Smooth muscle cell (in vitro differentiated cells): ENCODE measurements at regions not wholly inside any gene's neighbourhood (a gene's known extent, or its start where the extent isn't known, plus 50 kb on each side); places are given as distances from the start of the nearest gene placed in this dataset.
"Not testable (repeated sequence)": the region's sequence is repeated elsewhere in the genome, so short reads cannot be mapped to it uniquely, and the experiment has no call there.

Experiments used
- DNase-seq: peaks from one replicate; lab custom pipeline; 2025; ENCODE audit not compliant: unreplicated experiment; lab: John Stamatoyannopoulos, UW
- H2AFZ ChIP-seq: fragments of 200-600 bp; sonication (generic); 2 replicates; pipeline ENCODE4 v1.6.0; 2016; ENCODE audit warnings: antibody characterized with exemption, low read depth, mild to moderate bottlenecking
- H3F3A ChIP-seq: fragments of 200-600 bp; sonication (generic); 2 replicates; pipeline ENCODE4 v1.6.0; 2017; ENCODE audit warnings: antibody characterized with exemption, low read depth
- H3K27ac ChIP-seq: fragments of 200-600 bp; sonication (generic); 2 replicates; pipeline ENCODE4 v1.5.1; 2016; ENCODE audit warnings: low read depth, mild to moderate bottlenecking
- H3K27me3 ChIP-seq: fragments of 200-600 bp; sonication (generic); 2 replicates; pipeline ENCODE4 v1.6.1; 2016; ENCODE audit warnings: low read depth, mild to moderate bottlenecking
- H3K36me3 ChIP-seq: fragments of 200-600 bp; sonication (generic); 2 replicates; pipeline ENCODE4 v1.5.1; 2016; ENCODE audit warnings: low read depth
- H3K4me1 ChIP-seq: fragments of 200-600 bp; sonication (generic); 2 replicates; pipeline ENCODE4 v1.5.1; 2016; ENCODE audit warnings: low read depth
- H3K4me2 ChIP-seq: fragments of 200-600 bp; sonication (generic); 2 replicates; pipeline ENCODE4 v1.6.0; 2016; ENCODE audit warnings: mild to moderate bottlenecking
- H3K4me3 ChIP-seq: fragments of 200-600 bp; sonication (generic); 2 replicates; pipeline ENCODE4 v1.5.1; 2016; ENCODE audit warnings: mild to moderate bottlenecking
- H3K79me2 ChIP-seq: fragments of 200-600 bp; sonication (generic); 2 replicates; pipeline ENCODE4 v1.6.0; 2016; ENCODE audit warnings: low read depth, mild to moderate bottlenecking
- H3K9ac ChIP-seq: fragments of 200-600 bp; sonication (generic); 2 replicates; pipeline ENCODE4 v1.6.0; 2016; ENCODE audit warnings: low read depth
- H3K9me3 ChIP-seq: fragments of 200-600 bp; sonication (generic); replicated peaks from 2 replicates; pipeline ENCODE4 v1.5.1; 2016; ENCODE audit warnings: low read depth
- H4K20me1 ChIP-seq: fragments of 200-600 bp; sonication (generic); 2 replicates; pipeline ENCODE4 v1.6.0; 2016; ENCODE audit warnings: low read depth
- CTCF ChIP-seq: fragments of 200-600 bp; sonication (generic); IDR thresholded peaks from 2 replicates; pipeline ENCODE4 v1.5.1; 2017; ENCODE audit warnings: borderline replicate concordance, mild to moderate bottlenecking, antibody characterized with exemption; ENCODE audit not compliant: insufficient read depth, poor library complexity, severe bottlenecking
- WGBS: methylation state at CpG from one replicate; pipeline ENCODE4 v1.1.7; 2016; ENCODE audit warnings: low lambda C conversion rate; 5-methylcytosine and 5-hydroxymethylcytosine counted together

GRCh38 chr7:136452949-136453348, 415.5 kb upstream of the CHRM2 start:
- 97% methylated on average over 3 of the region's 3 CpGs for WGBS

GRCh38 chr7:136446751-136447150, 421.7 kb upstream of the CHRM2 start:
- H3K36me3 ChIP-seq = no peaks in the 10 kb centered on the region

More at GRCh38 chr7:136452949-136453348, 415.5 kb upstream of the CHRM2 start:
- no peak overlapping the region for H3K9ac ChIP-seq
- no peak for TF ChIP-seq CTCF
- no peak overlapping the region for H3K4me3 ChIP-seq
- H3K79me2 ChIP-seq = no peaks in the 10 kb centered on the region
- H3K27me3 ChIP-seq = no peaks in the 10 kb centered on the region
- no peak for DNase-seq
- no peaks in the 10 kb centered on the region for H3F3A ChIP-seq
- H3K4me1 ChIP-seq = no peaks in the 10 kb centered on the region
- no peak overlapping the region for H3K4me2 ChIP-seq
- H3K36me3 ChIP-seq = no peaks in the 10 kb centered on the region
- H4K20me1 ChIP-seq = no peaks in the 10 kb centered on the region
- no peaks in the 10 kb centered on the region for H3K9me3 ChIP-seq
- no peak overlapping the region for H2AFZ ChIP-seq
- H3K27ac ChIP-seq = no peak overlapping the region

GRCh38 chr7:136441835-136442234, 426.6 kb upstream of the CHRM2 start:
- Histone ChIP-seq H3K4me2 (no peak overlapping the region), H3K79me2 (no peaks in the 10 kb centered on the region), H2AFZ (no peak overlapping the region), H4K20me1 (no peaks in the 10 kb centered on the region), H3K36me3 (no peaks in the 10 kb centered on the region), H3K9me3 (no peaks in the 10 kb centered on the region), H3K9ac (no peak overlapping the region), H3K4me1 (no peaks in the 10 kb centered on the region), H3K4me3 (no peak overlapping the region), H3F3A (no peaks in the 10 kb centered on the region), H3K27ac (no peak overlapping the region), H3K27me3 (peaks cover 4% of the 10 kb centered on the region)
- DNase-seq = no peak
- TF ChIP-seq CTCF = no peak
- WGBS = 85% methylated on average over 3 of the region's 3 CpGs

More at GRCh38 chr7:136446751-136447150, 421.7 kb upstream of the CHRM2 start:
- no peak for DNase-seq
- H3F3A ChIP-seq = no peaks in the 10 kb centered on the region
- H3K27ac ChIP-seq = no peak overlapping the region
- no peaks in the 10 kb centered on the region for H3K4me1 ChIP-seq
- no peak for TF ChIP-seq CTCF
- H3K79me2 ChIP-seq = no peaks in the 10 kb centered on the region
- no peak overlapping the region for H3K4me2 ChIP-seq
- no peaks in the 10 kb centered on the region for H3K9me3 ChIP-seq
- H3K4me3 ChIP-seq = no peak overlapping the region
- H3K27me3 ChIP-seq = no peaks in the 10 kb centered on the region
- no peak overlapping the region for H2AFZ ChIP-seq
- H4K20me1 ChIP-seq = no peaks in the 10 kb centered on the region
- no peak overlapping the region for H3K9ac ChIP-seq

- not testable (repeated sequence) for H3K4me3 ChIP-seq, H3K4me1 ChIP-seq, H3K27me3 ChIP-seq, H3K79me2 ChIP-seq, H2AFZ ChIP-seq, H4K20me1 ChIP-seq, H3F3A ChIP-seq, H3K9ac ChIP-seq, H3K9me3 ChIP-seq, H3K27ac ChIP-seq, H3K36me3 ChIP-seq, H3K4me2 ChIP-seq, DNase-seq
- whole genome bisulfite sequencing = 93% methylated on average over 3 of the region's 3 CpGs
Measured at GRCh38 chr7:136431736-136432135, 436.7 kb upstream of the CHRM2 start.
